Cardiac septum (tissue), 1 donor: ENCODE measurements at regions not wholly inside any gene's neighbourhood (a gene's known extent, or its start where the extent isn't known, plus 50 kb on each side); places are given as distances from the start of the nearest gene placed in this dataset.

Source experiments
- DNase-seq: peaks from one replicate; pipeline ENCODE4 v3.0.0-alpha.2; 2020; ENCODE audit warnings: low spot score
- intact Hi-C: fragments of 100-400 bp; cut with DNase I; formaldehyde crosslinking; loops from one replicate; pipeline ENCODE4 v1.14.0; 2022
- donor health status: DM: no; HTN: no; CAD: no.

- intact Hi-C loops, result no loop called here
Measured at GRCh38 chr14:34122081-34122480, 171.2 kb upstream of the EGLN3 start.

GRCh38 chr14:34120185-34120977 lies 169.5 kb upstream of the EGLN3 start:
- DNase-seq, result no peak
- intact Hi-C loops, result no loop called here

More at GRCh38 chr14:34122081-34122480, 171.2 kb upstream of the EGLN3 start:
- no peak for DNase-seq

GRCh38 chr14:34119107-34119858 lies 168.4 kb upstream of the EGLN3 start:
- no peak for DNase-seq
- intact Hi-C loops, result no loop called here

- no peak for DNase-seq
- intact Hi-C loops, result no loop called here
Measured at GRCh38 chr14:34113991-34114390, 163.1 kb upstream of the EGLN3 start.

- DNase-seq, result no peak
- intact Hi-C loops, result no loop called here
Measured at GRCh38 chr14:34113005-34113511, 162.2 kb upstream of the EGLN3 start.

GRCh38 chr14:34111953-34112352 lies 161.1 kb upstream of the EGLN3 start:
- no peak for DNase-seq
- intact Hi-C loops, result no loop called here

GRCh38 chr14:34111505-34111904 lies 160.6 kb upstream of the EGLN3 start:
- DNase-seq, result no peak
- intact Hi-C loops, result no loop called here

- intact Hi-C loops, result no loop called here
- DNase-seq, result no peak
Measured at GRCh38 chr14:34110531-34110930, 159.7 kb upstream of the EGLN3 start.

GRCh38 chr14:34107441-34107840 lies 156.6 kb upstream of the EGLN3 start:
- intact Hi-C loops, result no loop called here
- no peak for DNase-seq

GRCh38 chr14:34106310-34106709 lies 155.4 kb upstream of the EGLN3 start:
- no peak for DNase-seq
- intact Hi-C loops, result no loop called here

- intact Hi-C loops, result loop anchor here (5.0 kb wide), 1 partner anchor 123 kb away; no protein-coding TSS in a partner anchor
Measured at GRCh38 chr14:34104489-34105397, 153.9 kb upstream of the EGLN3 start.

GRCh38 chr14:34103176-34103575 lies 152.3 kb upstream of the EGLN3 start:
- intact Hi-C loops, result loop anchor here (5.0 kb wide), 1 partner anchor 124 kb away; no protein-coding TSS in a partner anchor
- no peak for DNase-seq

More at GRCh38 chr14:34104489-34105397, 153.9 kb upstream of the EGLN3 start:
- no peak for DNase-seq

GRCh38 chr14:34099635-34100034 lies 148.8 kb upstream of the EGLN3 start:
- DNase-seq, result no peak
- intact Hi-C loops, result loop anchor here (2.0 to 5.0 kb wide), 2 partner anchors 128 to 261 kb away; no protein-coding TSS in a partner anchor

GRCh38 chr14:34098985-34099349 lies 148.1 kb upstream of the EGLN3 start:
- intact Hi-C loops, result loop anchor here (2.0 kb wide), 1 partner anchor 260 kb away; no protein-coding TSS in a partner anchor

GRCh38 chr14:34098045-34098984 lies 147.4 kb upstream of the EGLN3 start:
- intact Hi-C loops, result loop anchor here (2.0 kb wide), 1 partner anchor 260 kb away; no protein-coding TSS in a partner anchor
- no peak for DNase-seq

More at GRCh38 chr14:34098985-34099349, 148.1 kb upstream of the EGLN3 start:
- no peak for DNase-seq

GRCh38 chr14:34097644-34098043 lies 146.8 kb upstream of the EGLN3 start:
- DNase-seq, result no peak
- intact Hi-C loops, result loop anchor here (2.0 kb wide), 1 partner anchor 259 kb away; no protein-coding TSS in a partner anchor

- DNase-seq, result no peak
- intact Hi-C loops, result no loop called here
Measured at GRCh38 chr14:34094384-34094783, 143.5 kb upstream of the EGLN3 start.

- intact Hi-C loops, result no loop called here
- no peak for DNase-seq
Measured at GRCh38 chr14:34093883-34094282, 143.0 kb upstream of the EGLN3 start.
